ENCODE measurements at regions not wholly inside any gene's neighbourhood (a gene's known extent, or its start where the extent isn't known, plus 50 kb on each side); places are given as distances from the start of the nearest gene placed in this dataset.

GRCh38 chr18:55763298-55763697 is 175.3 kb upstream of the TCF4 start:
- H3K4me1 ChIP-seq (replicated peaks in 1 of 2; ENCODE audit: control insufficient read depth in 2 of 2, insufficient read depth in 2 of 2, low read length in 2 of 2): peaks cover 0 to 10% of the 10 kb centered on the region in 2 experiments; a peak in 3 of 5 replicates
- TF ChIP-seq POLR2B (IDR thresholded peaks at IDR 0.05; ENCODE audit: low read depth, partially characterized antibody) (no peak), FUS (optimal IDR thresholded peaks at IDR 0.05; ENCODE audit: low read depth, low read length) (no peak), SIN3B (IDR thresholded peaks at IDR 0.05; ENCODE audit: low read depth) (no peak), STAT5A (IDR thresholded peaks at IDR 0.05; ENCODE audit: borderline replicate concordance, low read length) (no peak), NR2C2 (CRISPR knock-in tag; IDR thresholded peaks at IDR 0.05) (no peak), NR2C2 (tag; IDR thresholded peaks at IDR 0.05) (no peak), CHD4 (IDR thresholded peaks at IDR 0.05; ENCODE audit: insufficient read depth, insufficient replicate concordance, low read depth, low read length, poor library complexity, severe bottlenecking) (no peak), ZNF134 (CRISPR knock-in tag; conservative IDR thresholded peaks at IDR 0.05) (no peak), BCL6 (CRISPR knock-in tag; IDR thresholded peaks at IDR 0.05) (no peak), MYBL2 (IDR thresholded peaks at IDR 0.05; ENCODE audit: low read depth) (no peak), MYBL2 (CRISPR knock-in tag; IDR thresholded peaks at IDR 0.05; ENCODE audit: borderline replicate concordance) (no peak)
- H3K9me1 ChIP-seq (ENCODE audit: control insufficient read depth, insufficient read depth, low read length): no peaks in the 10 kb centered on the region
- in situ Hi-C loops (cut with MboI) (no loop called here), intact Hi-C loops (cut with micrococcal nuclease) (no loop called here)
- no peaks in the 10 kb centered on the region for H3K79me2 ChIP-seq (ENCODE audit: control insufficient read depth, insufficient read depth, low read length)
- ATAC-seq (no peak), DNase-seq (ENCODE audit: extremely low read depth in 1 of 4, low spot score in 3 of 4) (no peak), FAIRE-seq (no peak)
- no TSS peak for BruUV-seq (replicated peaks)
- WGBS (ENCODE audit: insufficient coverage, low coverage, missing lambda C conversion rate): 19% methylated on average over 2 of the region's 2 CpGs
- POLR2A ChIA-PET: interaction anchor here (0.6 kb wide), 1 partner anchor 510 kb away, joined by 3 read pairs; no protein-coding TSS in a partner anchor
- no peaks in the 10 kb centered on the region for H3K9me3 ChIP-seq (replicated peaks; ENCODE audit: control insufficient read depth, insufficient read depth, low read depth, low read length)
- CTCF ChIA-PET (ENCODE audit: low intra/inter-chr PET ratio): no interaction called here
- no peak overlapping the region for H2AFZ ChIP-seq (ENCODE audit: low read depth, low read length)
- H3K4me3 ChIP-seq: no peak overlapping the region
- no peaks in the 10 kb centered on the region for H4K20me1 ChIP-seq (replicated peaks; ENCODE audit: control insufficient read depth, insufficient read depth, low read length)
- no peak overlapping the region for H3K4me2 ChIP-seq (ENCODE audit: insufficient read depth, low read length)
- no peaks in the 10 kb centered on the region for H3K36me3 ChIP-seq (ENCODE audit: control insufficient read depth, insufficient read depth, low read length)
- no peak overlapping the region for H3K9ac ChIP-seq (ENCODE audit: insufficient read depth in 1 of 2, low read depth in 2 of 2, low read length in 2 of 2)
- no peak overlapping the region for H3K27ac ChIP-seq (ENCODE audit: extremely low read depth, low read depth, low read length)
- no peaks in the 10 kb centered on the region for H3K27me3 ChIP-seq (ENCODE audit: control insufficient read depth in 2 of 2, insufficient read depth in 2 of 2, low read length in 2 of 2)
